ENCODE measurements at regions not wholly inside any gene's neighbourhood (a gene's known extent, or its start where the extent isn't known, plus 50 kb on each side); places are given as distances from the start of the nearest gene placed in this dataset.

GRCh38 chr1:93753791-93754763, 72.4 kb upstream of the BCAR3 start:
- no peak for TF ChIP-seq EZH2 (IDR thresholded peaks at IDR 0.05; ENCODE audit: borderline replicate concordance, low read length)
- TF ChIP-seq, protein P1, sequence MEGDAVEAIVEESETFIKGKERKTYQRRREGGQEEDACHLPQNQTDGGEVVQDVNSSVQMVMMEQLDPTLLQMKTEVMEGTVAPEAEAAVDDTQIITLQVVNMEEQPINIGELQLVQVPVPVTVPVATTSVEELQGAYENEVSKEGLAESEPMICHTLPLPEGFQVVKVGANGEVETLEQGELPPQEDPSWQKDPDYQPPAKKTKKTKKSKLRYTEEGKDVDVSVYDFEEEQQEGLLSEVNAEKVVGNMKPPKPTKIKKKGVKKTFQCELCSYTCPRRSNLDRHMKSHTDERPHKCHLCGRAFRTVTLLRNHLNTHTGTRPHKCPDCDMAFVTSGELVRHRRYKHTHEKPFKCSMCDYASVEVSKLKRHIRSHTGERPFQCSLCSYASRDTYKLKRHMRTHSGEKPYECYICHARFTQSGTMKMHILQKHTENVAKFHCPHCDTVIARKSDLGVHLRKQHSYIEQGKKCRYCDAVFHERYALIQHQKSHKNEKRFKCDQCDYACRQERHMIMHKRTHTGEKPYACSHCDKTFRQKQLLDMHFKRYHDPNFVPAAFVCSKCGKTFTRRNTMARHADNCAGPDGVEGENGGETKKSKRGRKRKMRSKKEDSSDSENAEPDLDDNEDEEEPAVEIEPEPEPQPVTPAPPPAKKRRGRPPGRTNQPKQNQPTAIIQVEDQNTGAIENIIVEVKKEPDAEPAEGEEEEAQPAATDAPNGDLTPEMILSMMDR (conservative IDR thresholded peaks at IDR 0.05 in 1 of 2, IDR thresholded peaks at IDR 0.05 in 1 of 2; ENCODE audit: extremely low read depth in 1 of 2, insufficient read depth in 1 of 2, low read depth in 1 of 2, low read length in 2 of 2), result no peak

Data from mammary epithelial cell (primary cell).